ENCODE measurements at regions not wholly inside any gene's neighbourhood (a gene's known extent, or its start where the extent isn't known, plus 50 kb on each side); places are given as distances from the start of the nearest gene placed in this dataset.

DNA sequence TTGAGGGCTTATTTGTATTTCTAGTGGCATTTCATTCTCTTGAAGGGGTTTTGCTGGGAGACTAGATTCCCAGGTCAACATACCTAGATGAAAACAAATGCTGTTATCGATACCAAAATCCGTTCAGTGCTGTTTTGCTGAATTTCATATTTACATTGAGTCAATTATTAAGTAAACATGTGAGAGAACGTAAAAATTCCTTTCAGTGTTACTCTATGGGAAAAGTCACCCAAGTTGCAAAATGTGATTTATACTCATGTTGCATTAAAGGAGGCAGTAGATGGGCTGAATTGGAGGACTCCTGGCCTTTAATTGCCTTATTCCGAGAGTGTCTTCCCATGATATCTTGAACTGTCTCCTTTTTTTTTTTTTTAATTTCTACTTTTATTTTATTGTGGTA, 1011.3 kb upstream of the NR2F2 start:
- no peak for TF ChIP-seq YY1 (IDR thresholded peaks at IDR 0.05; ENCODE audit: insufficient read depth, insufficient read length)
- no peak for TF ChIP-seq SUZ12 (IDR thresholded peaks at IDR 0.05; ENCODE audit: extremely low read depth, insufficient read depth, insufficient read length)
